Right hindlimb (tissue), 1 donor: ENCODE measurements at regions not wholly inside any gene's neighbourhood (a gene's known extent, or its start where the extent isn't known, plus 50 kb on each side); places are given as distances from the start of the nearest gene placed in this dataset.
A peak's percentile ranks its signal among the peaks of the same experiment; 100 is the strongest.

Source experiments
- DNase-seq: peaks from one replicate; pipeline ENCODE4 v3.0.0-alpha.2; 2018

- DNase-seq, result no peak
Measured at GRCh38 chr21:28783641-28784185, 209.0 kb downstream of the LTN1 start.

GRCh38 chr21:28781602-28782276 is 210.9 kb downstream of the LTN1 start:
- no peak for DNase-seq

- DNase-seq, result no peak
Measured at GRCh38 chr21:28779914-28780313, 212.8 kb downstream of the LTN1 start.

- no peak for DNase-seq
Measured at GRCh38 chr21:28776251-28776650, 216.4 kb downstream of the LTN1 start.

GRCh38 chr21:28775071-28775470 is 217.6 kb downstream of the LTN1 start:
- DNase-seq, result no peak

GRCh38 chr21:28773036-28773435 is 219.6 kb downstream of the LTN1 start:
- DNase-seq, result no peak

- DNase-seq, result no peak
Measured at GRCh38 chr21:28771790-28772501, 220.7 kb downstream of the LTN1 start.

- no peak for DNase-seq
Measured at GRCh38 chr21:28770867-28771661, 221.6 kb downstream of the LTN1 start.

GRCh38 chr21:28769683-28770082 is 223.0 kb downstream of the LTN1 start:
- DNase-seq, result no peak

GRCh38 chr21:28768753-28769152 is 223.9 kb downstream of the LTN1 start:
- no peak for DNase-seq

GRCh38 chr21:28767523-28767922 is 225.2 kb downstream of the LTN1 start:
- DNase-seq, result no peak

GRCh38 chr21:28763809-28764418 is 228.8 kb downstream of the LTN1 start:
- DNase-seq, result no peak

GRCh38 chr21:28762357-28762735 is 230.3 kb downstream of the LTN1 start:
- no peak for DNase-seq

GRCh38 chr21:28761674-28762356 is 230.9 kb downstream of the LTN1 start:
- no peak for DNase-seq

GRCh38 chr21:28758883-28759242 is 233.8 kb downstream of the LTN1 start:
- no peak for DNase-seq

- DNase-seq, result no peak
Measured at GRCh38 chr21:28758042-28758882, 234.4 kb downstream of the LTN1 start.

- no peak for DNase-seq
Measured at GRCh38 chr21:28754862-28755261, 237.8 kb downstream of the LTN1 start.

GRCh38 chr21:28754127-28754611 is 238.5 kb downstream of the LTN1 start:
- peak; percentile 30 for DNase-seq

- no peak for DNase-seq
Measured at GRCh38 chr21:28752131-28752530, 240.5 kb downstream of the LTN1 start.

- no peak for DNase-seq
Measured at GRCh38 chr21:28751176-28751575, 241.5 kb downstream of the LTN1 start.

- no peak for DNase-seq
Measured at GRCh38 chr21:28750565-28750964, 242.1 kb downstream of the LTN1 start.
